HG03103 (cell line): ENCODE measurements at regions not wholly inside any gene's neighbourhood (a gene's known extent, or its start where the extent isn't known, plus 50 kb on each side); places are given as distances from the start of the nearest gene placed in this dataset.
A peak's percentile ranks its signal among the peaks of the same experiment; 100 is the strongest.
"Not testable (repeated sequence)": the region's sequence is repeated elsewhere in the genome, so short reads cannot be mapped to it uniquely, and the experiment has no call there.

Experiments
- ATAC-seq: cut with Tn5 transposase; IDR thresholded peaks from one replicate; pipeline ENCODE4 v1.9.1; 2021; ENCODE audit warnings: low read depth; ENCODE audit not compliant: unreplicated experiment

GRCh38 chr6:137795501-137795900, 71.6 kb upstream of the TNFAIP3 start:
- no peak for ATAC-seq

GRCh38 chr6:137798261-137798660, 68.8 kb upstream of the TNFAIP3 start:
- no peak for ATAC-seq

- ATAC-seq: no peak
These were observed 68.2 kb upstream of the TNFAIP3 start for GRCh38 chr6:137798846-137799245.

- no peak for ATAC-seq
These were observed 67.0 kb upstream of the TNFAIP3 start for GRCh38 chr6:137799950-137800568.

- no peak for ATAC-seq
These were observed 66.3 kb upstream of the TNFAIP3 start for GRCh38 chr6:137800762-137801161.

- no peak for ATAC-seq
These were observed 65.5 kb upstream of the TNFAIP3 start for GRCh38 chr6:137801352-137802114.

GRCh38 chr6:137802408-137803182, 64.5 kb upstream of the TNFAIP3 start:
- ATAC-seq: no peak

GRCh38 chr6:137804637-137805036, 62.4 kb upstream of the TNFAIP3 start:
- no peak for ATAC-seq

- ATAC-seq: no peak
These were observed 61.4 kb upstream of the TNFAIP3 start for GRCh38 chr6:137805622-137806021.

GRCh38 chr6:137806914-137807682, 60.0 kb upstream of the TNFAIP3 start:
- ATAC-seq: no peak

GRCh38 chr6:137808191-137808590, 58.9 kb upstream of the TNFAIP3 start:
- ATAC-seq: no peak

- no peak for ATAC-seq
These were observed 58.2 kb upstream of the TNFAIP3 start for GRCh38 chr6:137808836-137809315.

- not testable (repeated sequence) for ATAC-seq
These were observed 57.0 kb upstream of the TNFAIP3 start for GRCh38 chr6:137809895-137810553.

GRCh38 chr6:137810554-137811120, 56.4 kb upstream of the TNFAIP3 start:
- no peak for ATAC-seq

- ATAC-seq: peak; percentile 91
These were observed 55.7 kb upstream of the TNFAIP3 start for GRCh38 chr6:137811121-137811915.

- ATAC-seq: no peak
These were observed 55.0 kb upstream of the TNFAIP3 start for GRCh38 chr6:137811916-137812553.

GRCh38 chr6:137813308-137813970, 53.6 kb upstream of the TNFAIP3 start:
- no peak for ATAC-seq

GRCh38 chr6:137814030-137814429, 53.0 kb upstream of the TNFAIP3 start:
- not testable (repeated sequence) for ATAC-seq
